Caco-2 (cell line): ENCODE measurements at regions not wholly inside any gene's neighbourhood (a gene's known extent, or its start where the extent isn't known, plus 50 kb on each side); places are given as distances from the start of the nearest gene placed in this dataset.

ENCODE experiments used
- BruUV-seq: library from RNA; stranded (reverse); fragments of 400-500 nt; replicated peaks from 2 replicates; lab custom pipeline; 2021; lab: Mats Ljungman, UMichigan
- CTCF ChIA-PET: fragments of 300-600 bp; sonication (Branson Sonifier 250); formaldehyde crosslinking; loops from one replicate; lab custom pipeline; 2022; ENCODE audit warnings: antibody characterized with exemption; lab: Charles Lee
- POLR2A ChIA-PET: fragments of 300-600 bp; sonication (Branson Sonifier 250); formaldehyde crosslinking; loops from one replicate; lab custom pipeline; 2022; ENCODE audit warnings: antibody characterized with exemption; lab: Charles Lee
- DNase-seq, 2 experiments: peaks; one replicate each; pipeline versions ENCODE4 v3.0.0 to v3.0.0-alpha.2; 2020 to 2022
- H3K27me3 ChIP-seq: replicated peaks from 2 replicates; pipeline ENCODE4 v1.6.0; 2011; ENCODE audit warnings: low read length; ENCODE audit not compliant: control insufficient read depth, insufficient read depth
- H3K36me3 ChIP-seq: 2 replicates; pipeline ENCODE4 v1.5.1; 2011; ENCODE audit warnings: low read length; ENCODE audit not compliant: control insufficient read depth, insufficient read depth
- H3K4me1 ChIP-seq: fragments of 250-450 bp; sonication (Bioruptor Pico); 2 replicates; pipeline ENCODE4 v1.5.1; 2020; ENCODE audit warnings: mild to moderate bottlenecking
- H3K4me3 ChIP-seq: 2 replicates; pipeline ENCODE4 v1.5.1; 2011; ENCODE audit warnings: low read depth, mild to moderate bottlenecking, control low read depth, low read length
- H3K9me3 ChIP-seq: fragments of 250-450 bp; sonication (Bioruptor Pico); 2 replicates; pipeline ENCODE4 v1.5.1; 2020; ENCODE audit warnings: mild to moderate bottlenecking, moderate library complexity
- H3K27ac Mint-ChIP-seq: one replicate; pipeline ENCODE4 v1.8.0; 2022; ENCODE audit warnings: mixed read lengths; ENCODE audit not compliant: unreplicated experiment
- H3K27me3 Mint-ChIP-seq: one replicate; pipeline ENCODE4 v1.8.0; 2022; ENCODE audit warnings: mixed read lengths; ENCODE audit not compliant: insufficient read depth, unreplicated experiment
- H3K36me3 Mint-ChIP-seq: one replicate; pipeline ENCODE4 v1.8.0; 2022; ENCODE audit warnings: mild to moderate bottlenecking, mixed read lengths; ENCODE audit not compliant: insufficient read depth, unreplicated experiment
- H3K4me1 Mint-ChIP-seq: one replicate; pipeline ENCODE4 v1.8.0; 2022; ENCODE audit warnings: low read depth, mixed read lengths; ENCODE audit not compliant: unreplicated experiment
- H3K4me3 Mint-ChIP-seq: one replicate; pipeline ENCODE4 v1.8.0; 2022; ENCODE audit warnings: mild to moderate bottlenecking, moderate library complexity, mixed read lengths; ENCODE audit not compliant: unreplicated experiment
- H3K9me3 Mint-ChIP-seq: one replicate; pipeline ENCODE4 v1.8.0; 2022; ENCODE audit warnings: mixed read lengths; ENCODE audit not compliant: unreplicated experiment
- CTCF ChIP-seq, 2 experiments: fragments of 200-600 bp in 1 of 2; IDR thresholded peaks; 1 replicate in 1 of 2; 2 replicates in 1 of 2; pipeline versions ENCODE4 v1.5.1 to v1.8.0; 2011 to 2022; ENCODE audit warnings: antibody characterized with exemption in 1 of 2, control low read depth in 1 of 2, inconsistent platforms in 1 of 2, low read depth in 1 of 2, low read length in 1 of 2, mild to moderate bottlenecking in 1 of 2, moderate library complexity in 1 of 2; ENCODE audit not compliant: insufficient read depth in 1 of 2, severe bottlenecking in 1 of 2, unreplicated experiment in 1 of 2
- intact Hi-C: fragments of 100-400 bp; cut with micrococcal nuclease; formaldehyde crosslinking; loops from one replicate; pipeline ENCODE4 v1.10.0; 2022; ENCODE audit not compliant: unreplicated experiment

GRCh38 chr2:239726091-239726591, 299.0 kb downstream of the NDUFA10 start:
- Mint-ChIP-seq H3K9me3 (no peaks in the 10 kb centered on the region), H3K27ac (no peak overlapping the region), H3K36me3 (no peaks in the 10 kb centered on the region), H3K4me1 (no peaks in the 10 kb centered on the region), H3K27me3 (peaks cover 6% of the 10 kb centered on the region), H3K4me3 (no peak overlapping the region)
- DNase-seq = no peak
- Histone ChIP-seq H3K36me3 (no peaks in the 10 kb centered on the region), H3K9me3 (no peaks in the 10 kb centered on the region), H3K4me3 (no peak overlapping the region), H3K4me1 (no peaks in the 10 kb centered on the region), H3K27me3 (no peaks in the 10 kb centered on the region)
- POLR2A ChIA-PET = no interaction called here
- CTCF ChIA-PET = no interaction called here
- intact Hi-C loops = no loop called here
- no peak for TF ChIP-seq CTCF (IDR thresholded peaks at IDR 0.05; ENCODE audit: insufficient read depth in 1 of 2, low read depth in 1 of 2, low read length in 1 of 2, severe bottlenecking in 1 of 2, unreplicated experiment in 1 of 2)
- BruUV-seq = no TSS peak

- H3K27ac Mint-ChIP-seq = no peak overlapping the region
- H3K4me3 ChIP-seq = no peak overlapping the region
- H3K36me3 ChIP-seq = no peaks in the 10 kb centered on the region
- H3K4me1 ChIP-seq = no peaks in the 10 kb centered on the region
- peaks cover 1% of the 10 kb centered on the region for H3K27me3 Mint-ChIP-seq
- H3K4me1 Mint-ChIP-seq = no peaks in the 10 kb centered on the region
- no peaks in the 10 kb centered on the region for H3K9me3 Mint-ChIP-seq
- intact Hi-C loops = no loop called here
- no peak overlapping the region for H3K4me3 Mint-ChIP-seq
- ChIA-PET CTCF (no interaction called here), POLR2A (no interaction called here)
- H3K27me3 ChIP-seq = no peaks in the 10 kb centered on the region
- no peak for DNase-seq
- no peaks in the 10 kb centered on the region for H3K9me3 ChIP-seq
- no peaks in the 10 kb centered on the region for H3K36me3 Mint-ChIP-seq
- no peak for TF ChIP-seq CTCF (IDR thresholded peaks at IDR 0.05; ENCODE audit: insufficient read depth in 1 of 2, low read depth in 1 of 2, low read length in 1 of 2, severe bottlenecking in 1 of 2, unreplicated experiment in 1 of 2)
- no TSS peak for BruUV-seq
Observed at GRCh38 chr2:239725551-239725890, 299.6 kb downstream of the NDUFA10 start.

- H3K27ac Mint-ChIP-seq = no peak overlapping the region
- H3K27me3 ChIP-seq = no peaks in the 10 kb centered on the region
- no peaks in the 10 kb centered on the region for H3K27me3 Mint-ChIP-seq
- no TSS peak for BruUV-seq
- H3K4me1 ChIP-seq = no peaks in the 10 kb centered on the region
- TF ChIP-seq CTCF (IDR thresholded peaks at IDR 0.05; ENCODE audit: insufficient read depth in 1 of 2, low read depth in 1 of 2, low read length in 1 of 2, severe bottlenecking in 1 of 2, unreplicated experiment in 1 of 2) = no peak
- H3K4me1 Mint-ChIP-seq = no peaks in the 10 kb centered on the region
- no peak overlapping the region for H3K4me3 ChIP-seq
- no peaks in the 10 kb centered on the region for H3K36me3 ChIP-seq
- peak in 1 of 2 experiments; percentile 16 for DNase-seq
- H3K9me3 ChIP-seq = no peaks in the 10 kb centered on the region
- ChIA-PET POLR2A (no interaction called here), CTCF (no interaction called here)
- no peak overlapping the region for H3K4me3 Mint-ChIP-seq
- intact Hi-C loops = no loop called here
- no peaks in the 10 kb centered on the region for H3K9me3 Mint-ChIP-seq
- H3K36me3 Mint-ChIP-seq = no peaks in the 10 kb centered on the region
Observed at GRCh38 chr2:239724851-239725550, 300.1 kb downstream of the NDUFA10 start.
